Liver (tissue), 8 donors: ENCODE measurements at regions not wholly inside any gene's neighbourhood (a gene's known extent, or its start where the extent isn't known, plus 50 kb on each side); places are given as distances from the start of the nearest gene placed in this dataset.

ENCODE experiments used
- DNase-seq: peaks from one replicate; pipeline ENCODE4 v3.0.0-alpha.2; 2017; ENCODE audit warnings: low spot score
- H3K27ac ChIP-seq, 2 donors: one replicate each; pipeline ENCODE4 v1.7.0; 2013; ENCODE audit warnings: inconsistent platforms in 2 of 2, low read length in 2 of 2, control low read depth in 1 of 2, low read depth in 1 of 2, mild to moderate bottlenecking in 1 of 2
- H3K27me3 ChIP-seq, 4 donors: one replicate each; pipeline versions ENCODE4 v1.6.1 to v1.7.0; 2013; ENCODE audit warnings: low read length in 3 of 4, inconsistent platforms in 1 of 4, mild to moderate bottlenecking in 1 of 4, moderate library complexity in 1 of 4; ENCODE audit not compliant: control insufficient read depth in 4 of 4, insufficient read depth in 4 of 4
- H3K36me3 ChIP-seq, 4 donors: one replicate each; pipeline versions ENCODE4 v1.6.1 to v1.7.0; 2013; ENCODE audit warnings: low read length in 3 of 4, mild to moderate bottlenecking in 3 of 4, low read depth in 1 of 4, moderate library complexity in 1 of 4; ENCODE audit not compliant: control insufficient read depth in 4 of 4, insufficient read depth in 3 of 4
- H3K4me1 ChIP-seq, 4 donors: one replicate each; pipeline versions ENCODE4 v1.6.1 to v1.7.0; 2013; ENCODE audit warnings: low read length in 3 of 4, mild to moderate bottlenecking in 3 of 4, moderate library complexity in 1 of 4; ENCODE audit not compliant: control insufficient read depth in 4 of 4, insufficient read depth in 4 of 4
- H3K4me3 ChIP-seq, 3 donors: one replicate each; pipeline versions ENCODE4 v1.6.1 to v1.7.0; 2013; ENCODE audit warnings: low read length in 3 of 3, control low read depth in 1 of 3, low read depth in 1 of 3, mild to moderate bottlenecking in 1 of 3
- H3K9ac ChIP-seq, 2 donors: one replicate each; pipeline ENCODE4 v1.7.0; 2013; ENCODE audit warnings: low read length in 2 of 2, mild to moderate bottlenecking in 2 of 2, moderate library complexity in 2 of 2, control low read depth in 1 of 2, low read depth in 1 of 2
- H3K9me3 ChIP-seq, 4 donors: one replicate each; pipeline versions ENCODE4 v1.6.1 to v1.7.0; 2013; ENCODE audit warnings: low read length in 3 of 4; ENCODE audit not compliant: control insufficient read depth in 4 of 4
- CTCF ChIP-seq: fragments of 150-350 bp; IDR thresholded peaks from 2 replicates; pipeline ENCODE4 v1.5.1; 2017; ENCODE audit warnings: improper control_type of control experiment, low read depth, low read length; ENCODE audit not compliant: missing input control
- FOXA1 ChIP-seq: IDR thresholded peaks from 2 replicates; pipeline ENCODE4 v1.6.1; 2016; ENCODE audit warnings: antibody characterized with exemption
- FOXA2 ChIP-seq: IDR thresholded peaks from 2 replicates; pipeline ENCODE4 v1.6.1; 2016; ENCODE audit warnings: antibody characterized with exemption
- GABPA ChIP-seq, 2 donors: IDR thresholded peaks in 1 of 2; conservative IDR thresholded peaks in 1 of 2; 2 replicates each; pipeline ENCODE4 v1.6.1; 2016; ENCODE audit warnings: antibody characterized with exemption in 2 of 2, mild to moderate bottlenecking in 1 of 2, moderate library complexity in 1 of 2
- HNF4A ChIP-seq, 2 donors: conservative IDR thresholded peaks; 2 replicates each; pipeline ENCODE4 v1.6.1; 2016; ENCODE audit warnings: antibody characterized with exemption in 2 of 2, mild to moderate bottlenecking in 2 of 2
- JUND ChIP-seq, 2 donors: IDR thresholded peaks; 2 replicates each; pipeline ENCODE4 v1.6.1; 2016; ENCODE audit warnings: antibody characterized with exemption in 2 of 2
- RAD21 ChIP-seq, 2 donors: IDR thresholded peaks; 2 replicates each; pipeline ENCODE4 v1.6.1; 2016; ENCODE audit warnings: antibody characterized with exemption in 2 of 2, mild to moderate bottlenecking in 2 of 2
- REST ChIP-seq: IDR thresholded peaks from 2 replicates; pipeline ENCODE4 v1.6.1; 2016; ENCODE audit warnings: antibody characterized with exemption, mild to moderate bottlenecking
- YY1 ChIP-seq: IDR thresholded peaks from 2 replicates; pipeline ENCODE4 v1.6.1; 2016; ENCODE audit warnings: antibody characterized with exemption, mild to moderate bottlenecking
- ZBTB33 ChIP-seq: IDR thresholded peaks from 2 replicates; pipeline ENCODE4 v1.6.1; 2016; ENCODE audit warnings: antibody characterized with exemption
- WGBS: extraction: QIAGEN DNeasy Blood & Tissue Kit; methylation state at CpG from one replicate; pipeline ENCODE4 v1.1.7; 2013; 5-methylcytosine and 5-hydroxymethylcytosine counted together
- donor health status: healthy.
- donor health status: healthy.
- donor health status: healthy.
- donor health status: healthy.
- donor health status: healthy.

GRCh38 chr4:42237451-42237850, 85.0 kb upstream of the BEND4 start (continued):
- no peak for TF ChIP-seq REST

- no peaks in the 10 kb centered on the region for H3K4me1 ChIP-seq
- no peak for DNase-seq
- H3K27ac ChIP-seq = no peak overlapping the region
- no peak for TF ChIP-seq HNF4A (conservative IDR thresholded peaks at IDR 0.05)
- TF ChIP-seq ZBTB33 = no peak
- no peak for TF ChIP-seq FOXA2
- TF ChIP-seq FOXA1 = no peak
- TF ChIP-seq RAD21 (IDR thresholded peaks at IDR 0.05) = no peak
- no peak for TF ChIP-seq GABPA (IDR thresholded peaks at IDR 0.05 in 1 of 2, conservative IDR thresholded peaks at IDR 0.05 in 1 of 2)
- TF ChIP-seq CTCF = no peak
- TF ChIP-seq YY1 = no peak
- no peak for TF ChIP-seq JUND (IDR thresholded peaks at IDR 0.05)
- TF ChIP-seq REST = no peak
- H3K4me3 ChIP-seq = no peak overlapping the region
- no peaks in the 10 kb centered on the region for H3K36me3 ChIP-seq
- no peak overlapping the region for H3K9ac ChIP-seq
- H3K9me3 ChIP-seq = no peaks in the 10 kb centered on the region
- 70% methylated on average over 4 of the region's 4 CpGs for WGBS
- H3K27me3 ChIP-seq = peaks cover 0 to 5% (median 0%) of the 10 kb centered on the region in 4 donors
Measured at GRCh38 chr4:42248972-42249371, 96.5 kb upstream of the BEND4 start.
